ENCODE measurements at regions not wholly inside any gene's neighbourhood (a gene's known extent, or its start where the extent isn't known, plus 50 kb on each side); places are given as distances from the start of the nearest gene placed in this dataset.

DNA sequence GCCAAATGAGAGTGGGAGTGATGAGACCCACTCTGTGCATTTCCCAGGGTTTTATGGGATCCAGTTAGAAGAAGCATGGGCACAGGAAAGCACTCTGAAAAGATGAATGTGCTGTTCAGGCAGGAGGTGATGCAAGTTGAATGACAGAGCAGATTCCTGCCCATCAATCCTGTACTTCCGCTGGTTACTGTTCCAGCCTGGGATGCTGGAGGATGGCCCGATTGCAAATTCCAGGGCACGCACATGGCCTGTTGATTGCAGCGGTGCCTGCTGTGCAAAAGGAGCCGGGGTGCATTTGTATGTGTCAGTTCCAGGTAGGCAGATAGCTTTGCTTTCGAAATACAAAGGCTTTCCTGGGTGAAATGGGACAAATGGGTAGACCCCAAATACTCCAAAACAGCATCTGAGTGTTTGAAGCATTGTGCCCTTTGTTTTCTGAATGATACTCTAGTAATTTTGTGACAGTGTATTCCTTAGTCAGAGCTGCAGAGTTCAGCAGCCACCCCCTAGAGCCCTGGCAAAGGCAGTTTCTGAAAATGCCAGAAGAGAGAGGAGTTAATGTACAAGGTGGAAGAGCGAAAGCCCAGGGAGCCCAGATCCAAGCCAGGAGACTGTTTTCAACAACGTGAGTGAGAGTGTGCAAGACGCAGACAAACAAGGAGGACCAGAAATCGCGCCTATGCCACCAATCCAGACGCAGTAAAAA, 454.2 kb upstream of the CLINT1 start:
- DNase-seq (ENCODE audit: insufficient read length, low spot score): no peak
- TF ChIP-seq, protein P1, sequence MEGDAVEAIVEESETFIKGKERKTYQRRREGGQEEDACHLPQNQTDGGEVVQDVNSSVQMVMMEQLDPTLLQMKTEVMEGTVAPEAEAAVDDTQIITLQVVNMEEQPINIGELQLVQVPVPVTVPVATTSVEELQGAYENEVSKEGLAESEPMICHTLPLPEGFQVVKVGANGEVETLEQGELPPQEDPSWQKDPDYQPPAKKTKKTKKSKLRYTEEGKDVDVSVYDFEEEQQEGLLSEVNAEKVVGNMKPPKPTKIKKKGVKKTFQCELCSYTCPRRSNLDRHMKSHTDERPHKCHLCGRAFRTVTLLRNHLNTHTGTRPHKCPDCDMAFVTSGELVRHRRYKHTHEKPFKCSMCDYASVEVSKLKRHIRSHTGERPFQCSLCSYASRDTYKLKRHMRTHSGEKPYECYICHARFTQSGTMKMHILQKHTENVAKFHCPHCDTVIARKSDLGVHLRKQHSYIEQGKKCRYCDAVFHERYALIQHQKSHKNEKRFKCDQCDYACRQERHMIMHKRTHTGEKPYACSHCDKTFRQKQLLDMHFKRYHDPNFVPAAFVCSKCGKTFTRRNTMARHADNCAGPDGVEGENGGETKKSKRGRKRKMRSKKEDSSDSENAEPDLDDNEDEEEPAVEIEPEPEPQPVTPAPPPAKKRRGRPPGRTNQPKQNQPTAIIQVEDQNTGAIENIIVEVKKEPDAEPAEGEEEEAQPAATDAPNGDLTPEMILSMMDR (IDR thresholded peaks at IDR 0.05; ENCODE audit: insufficient read depth, missing control alignments): no peak
- FAIRE-seq: no peak

DNA sequence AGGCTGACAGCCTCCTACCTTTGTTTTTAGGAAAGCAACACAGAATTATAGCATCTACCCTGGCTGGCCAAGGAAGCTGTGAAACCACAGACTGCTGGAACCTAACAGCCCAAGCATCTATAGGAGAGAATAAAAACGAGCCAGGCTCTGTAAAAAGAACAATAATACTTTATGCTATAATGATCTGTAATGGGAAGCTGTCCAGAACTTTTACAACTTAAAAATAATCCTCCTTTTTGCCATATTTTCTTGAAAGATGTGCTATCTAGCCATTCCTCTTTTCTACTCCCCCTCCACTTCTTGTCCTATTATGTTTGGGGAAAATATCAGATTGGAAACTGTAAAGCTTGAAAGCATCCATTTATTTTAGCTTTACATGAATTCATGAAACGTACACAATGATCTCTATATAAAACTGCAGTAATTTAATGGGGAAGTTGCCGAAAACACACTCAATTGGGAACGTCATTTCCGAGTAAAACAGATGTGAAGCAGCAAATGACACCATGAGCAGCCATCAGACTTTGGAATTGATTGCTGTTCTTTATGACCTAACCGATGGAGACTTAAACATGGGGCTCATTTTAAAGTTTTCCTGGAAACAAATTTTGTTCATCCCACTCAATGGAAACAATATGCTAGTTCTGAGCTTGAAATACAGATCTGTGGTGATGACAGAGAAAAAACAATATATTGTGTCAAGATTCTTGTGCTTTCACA, 450.3 kb upstream of the CLINT1 start:
- FAIRE-seq (no peak), DNase-seq (ENCODE audit: insufficient read length, low spot score) (no peak)
- TF ChIP-seq, protein P1 (IDR thresholded peaks at IDR 0.05; ENCODE audit: insufficient read depth, missing control alignments): no peak

DNA sequence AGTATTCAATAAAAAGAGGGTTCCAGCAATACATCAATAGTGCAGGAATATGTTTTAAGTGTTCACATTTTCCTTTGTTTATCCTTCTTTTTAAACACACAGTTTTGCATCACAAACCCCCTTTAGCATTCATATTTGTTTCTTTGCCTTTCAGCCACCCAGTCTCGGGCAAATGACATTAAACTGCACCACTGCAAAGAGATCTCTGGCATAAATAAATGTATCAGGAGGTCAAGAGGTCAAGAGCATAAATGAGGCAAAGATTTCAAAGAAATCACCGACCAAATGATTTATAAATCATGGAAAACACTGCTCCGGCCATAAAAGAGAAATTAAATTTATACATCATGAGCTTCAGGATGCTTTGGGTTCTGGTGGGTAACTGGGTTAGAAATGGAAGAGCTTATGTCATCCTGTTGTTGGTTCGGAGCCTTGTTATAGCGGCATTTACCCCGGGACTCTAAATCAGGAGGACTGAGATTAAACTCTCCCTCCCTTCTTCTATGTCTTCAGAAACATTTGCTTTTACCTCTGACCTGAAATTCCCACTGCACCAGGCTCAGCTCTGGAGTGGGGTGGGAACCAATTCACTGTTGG, 449.6 kb upstream of the CLINT1 start:
- FAIRE-seq (no peak), DNase-seq (ENCODE audit: insufficient read length, low spot score) (no peak)
- TF ChIP-seq, protein P1 (IDR thresholded peaks at IDR 0.05; ENCODE audit: insufficient read depth, missing control alignments): no peak

DNA sequence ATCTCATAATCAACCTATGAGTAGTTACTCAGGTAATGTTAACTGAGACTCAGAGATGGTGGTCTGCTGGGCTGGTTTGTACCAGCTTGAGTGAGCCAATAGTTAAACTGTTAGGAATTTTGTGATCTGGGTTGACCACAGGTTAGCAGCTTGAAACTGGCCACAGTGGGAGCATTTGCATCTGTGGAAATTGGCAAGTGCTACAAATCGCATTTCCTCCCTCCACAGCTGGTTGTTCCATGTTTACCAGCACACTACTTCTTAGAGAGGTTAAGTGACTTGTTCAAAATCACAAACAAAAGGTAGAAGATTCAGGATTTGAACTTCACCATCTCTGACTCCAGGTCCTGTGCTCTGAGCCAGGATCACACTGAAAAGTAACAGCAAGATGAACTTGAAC, 446.9 kb upstream of the CLINT1 start:
- FAIRE-seq (no peak), DNase-seq (ENCODE audit: insufficient read length, low spot score) (no peak)
- TF ChIP-seq, protein P1 (IDR thresholded peaks at IDR 0.05; ENCODE audit: insufficient read depth, missing control alignments): no peak

DNA sequence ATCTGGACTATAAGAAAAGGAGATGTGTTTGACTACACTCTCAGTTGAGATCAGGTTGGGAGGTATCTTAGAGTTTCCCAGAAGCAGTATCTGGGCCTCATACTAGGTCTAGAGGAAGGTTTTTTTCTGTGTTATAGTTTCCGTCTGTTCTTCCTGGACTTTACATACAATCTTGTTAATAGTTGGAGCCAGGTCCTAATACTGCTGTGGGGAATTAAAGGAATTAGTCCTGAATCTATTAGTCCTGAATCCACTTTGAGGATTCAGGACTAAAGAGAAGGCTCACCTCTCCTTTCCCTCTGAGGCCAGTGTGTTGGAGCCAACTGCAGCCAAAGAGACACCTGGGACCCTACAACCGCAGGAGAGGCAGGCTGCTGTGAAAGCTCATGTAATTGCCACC, 445.7 kb upstream of the CLINT1 start:
- FAIRE-seq: no peak
- no peak for DNase-seq (ENCODE audit: insufficient read length, low spot score)

DNA sequence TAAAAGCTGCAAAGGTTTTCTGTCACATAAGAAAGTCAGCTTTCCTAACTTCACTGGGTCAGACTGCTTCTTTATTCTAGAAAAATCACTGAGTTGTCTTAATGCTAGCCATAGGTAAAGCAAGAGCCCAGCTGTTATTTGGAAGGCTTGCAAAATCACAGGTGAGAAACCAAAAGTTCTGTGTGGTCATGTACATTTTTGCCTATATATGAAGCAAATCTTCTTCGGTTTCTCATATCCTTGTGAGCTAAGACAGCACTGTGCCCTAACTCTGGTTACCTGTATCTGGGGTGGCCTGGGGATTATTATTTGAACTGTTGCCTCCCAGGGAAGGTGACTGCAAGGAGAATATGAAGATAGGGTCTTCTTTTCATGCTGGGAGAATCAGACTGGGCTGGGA, 444.9 kb upstream of the CLINT1 start:
- no peak for DNase-seq (ENCODE audit: insufficient read length, low spot score)
- no peak for FAIRE-seq
- TF ChIP-seq, protein P1 (IDR thresholded peaks at IDR 0.05; ENCODE audit: insufficient read depth, missing control alignments): no peak

More for the DNA sequence above, 445.7 kb upstream of the CLINT1 start:
- TF ChIP-seq, protein P1 (IDR thresholded peaks at IDR 0.05; ENCODE audit: insufficient read depth, missing control alignments): no peak

DNA sequence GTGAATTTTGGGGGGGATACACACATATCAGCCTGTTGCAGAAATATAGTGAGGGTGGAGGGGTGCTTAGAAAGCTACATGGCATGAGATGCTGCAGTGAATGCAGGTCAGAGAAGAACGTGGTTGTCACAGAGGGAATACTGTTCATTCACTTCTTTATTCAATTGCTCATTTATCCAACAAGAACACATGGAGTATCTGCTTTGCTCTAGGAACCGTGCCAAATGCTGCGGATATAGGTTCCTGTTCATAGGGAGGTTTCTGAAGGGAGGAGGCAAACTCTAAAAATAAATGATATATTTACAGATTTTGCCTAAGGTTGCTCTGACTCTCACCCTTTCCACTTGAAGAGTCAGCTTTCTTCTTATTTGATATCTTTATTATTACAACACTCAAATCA, 444.3 kb upstream of the CLINT1 start:
- DNase-seq (ENCODE audit: insufficient read length, low spot score) (no peak), FAIRE-seq (no peak)
- TF ChIP-seq, protein P1 (IDR thresholded peaks at IDR 0.05; ENCODE audit: insufficient read depth, missing control alignments): no peak

Data from D721Med (cell line).